ENCODE measurements at regions not wholly inside any gene's neighbourhood (a gene's known extent, or its start where the extent isn't known, plus 50 kb on each side); places are given as distances from the start of the nearest gene placed in this dataset.

GRCh38 chr21:17900281-17900989 lies 81.3 kb upstream of the C21orf91 start:
- no peak for DNase-seq (ENCODE audit: low spot score)
- no peak for TF ChIP-seq CTCF (IDR thresholded peaks at IDR 0.05; ENCODE audit: unreplicated experiment)
- Mint-ChIP-seq H3K9me3 (ENCODE audit: unreplicated experiment) (no peaks in the 10 kb centered on the region), H3K4me3 (ENCODE audit: unreplicated experiment) (no peak overlapping the region), H3K27ac (ENCODE audit: unreplicated experiment) (no peak overlapping the region), H3K27me3 (ENCODE audit: unreplicated experiment) (peaks cover 1% of the 10 kb centered on the region), H3K36me3 (ENCODE audit: low read depth, unreplicated experiment) (peaks cover 11% of the 10 kb centered on the region), H3K4me1 (ENCODE audit: unreplicated experiment) (no peaks in the 10 kb centered on the region)

- Mint-ChIP-seq H3K4me3 (ENCODE audit: unreplicated experiment) (no peak overlapping the region), H3K27ac (ENCODE audit: unreplicated experiment) (no peak overlapping the region), H3K4me1 (ENCODE audit: unreplicated experiment) (no peaks in the 10 kb centered on the region), H3K36me3 (ENCODE audit: low read depth, unreplicated experiment) (no peaks in the 10 kb centered on the region), H3K27me3 (ENCODE audit: unreplicated experiment) (peaks cover 1% of the 10 kb centered on the region), H3K9me3 (ENCODE audit: unreplicated experiment) (no peaks in the 10 kb centered on the region)
- DNase-seq (ENCODE audit: low spot score), result no peak
- TF ChIP-seq CTCF (IDR thresholded peaks at IDR 0.05; ENCODE audit: unreplicated experiment), result no peak
Measured at GRCh38 chr21:17889171-17889570, 70.0 kb upstream of the C21orf91 start.

- H3K4me1 Mint-ChIP-seq (ENCODE audit: unreplicated experiment), result no peaks in the 10 kb centered on the region
- TF ChIP-seq CTCF (IDR thresholded peaks at IDR 0.05; ENCODE audit: unreplicated experiment), result no peak
- H3K27me3 Mint-ChIP-seq (ENCODE audit: unreplicated experiment), result no peaks in the 10 kb centered on the region
- H3K9me3 Mint-ChIP-seq (ENCODE audit: unreplicated experiment), result no peaks in the 10 kb centered on the region
- H3K4me3 Mint-ChIP-seq (ENCODE audit: unreplicated experiment), result no peak overlapping the region
- H3K36me3 Mint-ChIP-seq (ENCODE audit: low read depth, unreplicated experiment), result no peaks in the 10 kb centered on the region
- no peak overlapping the region for H3K27ac Mint-ChIP-seq (ENCODE audit: unreplicated experiment)
- DNase-seq (ENCODE audit: low spot score), result no peak
Measured at GRCh38 chr21:17869115-17869514, 50.0 kb upstream of the C21orf91 start.

Measured in endothelial cell (in vitro differentiated cells).